ENCODE measurements at regions not wholly inside any gene's neighbourhood (a gene's known extent, or its start where the extent isn't known, plus 50 kb on each side); places are given as distances from the start of the nearest gene placed in this dataset.

DNA sequence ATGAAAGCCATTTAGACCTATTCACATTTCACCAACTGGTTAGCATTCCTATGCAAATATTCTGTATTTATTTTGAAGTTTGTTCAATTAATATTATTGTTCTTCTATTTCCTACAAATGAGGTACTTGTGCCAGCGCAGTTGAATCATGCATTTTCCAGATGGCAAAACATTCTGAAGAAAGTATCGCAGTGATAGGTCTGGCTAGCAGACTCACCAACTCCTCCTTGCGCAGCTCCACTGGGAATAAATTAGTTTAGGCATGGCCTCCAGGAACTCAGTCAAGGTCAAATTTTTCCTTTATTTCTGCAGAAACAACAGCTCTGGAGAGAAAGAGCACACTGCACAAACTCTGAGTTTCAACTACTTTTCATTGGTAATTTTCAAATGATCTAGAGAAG, 437.7 kb downstream of the COL12A1 start:
- TF ChIP-seq, protein P1, sequence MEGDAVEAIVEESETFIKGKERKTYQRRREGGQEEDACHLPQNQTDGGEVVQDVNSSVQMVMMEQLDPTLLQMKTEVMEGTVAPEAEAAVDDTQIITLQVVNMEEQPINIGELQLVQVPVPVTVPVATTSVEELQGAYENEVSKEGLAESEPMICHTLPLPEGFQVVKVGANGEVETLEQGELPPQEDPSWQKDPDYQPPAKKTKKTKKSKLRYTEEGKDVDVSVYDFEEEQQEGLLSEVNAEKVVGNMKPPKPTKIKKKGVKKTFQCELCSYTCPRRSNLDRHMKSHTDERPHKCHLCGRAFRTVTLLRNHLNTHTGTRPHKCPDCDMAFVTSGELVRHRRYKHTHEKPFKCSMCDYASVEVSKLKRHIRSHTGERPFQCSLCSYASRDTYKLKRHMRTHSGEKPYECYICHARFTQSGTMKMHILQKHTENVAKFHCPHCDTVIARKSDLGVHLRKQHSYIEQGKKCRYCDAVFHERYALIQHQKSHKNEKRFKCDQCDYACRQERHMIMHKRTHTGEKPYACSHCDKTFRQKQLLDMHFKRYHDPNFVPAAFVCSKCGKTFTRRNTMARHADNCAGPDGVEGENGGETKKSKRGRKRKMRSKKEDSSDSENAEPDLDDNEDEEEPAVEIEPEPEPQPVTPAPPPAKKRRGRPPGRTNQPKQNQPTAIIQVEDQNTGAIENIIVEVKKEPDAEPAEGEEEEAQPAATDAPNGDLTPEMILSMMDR (IDR thresholded peaks at IDR 0.05; ENCODE audit: low read depth, low read length, poor library complexity, severe bottlenecking), result no peak
- TF ChIP-seq EZH2phosphoT487 (IDR thresholded peaks at IDR 0.05; ENCODE audit: borderline replicate concordance, low read length), result no peak
